T-helper 1 cell treated with Interleukin-12 subunit alpha and Interleukin-12 subunit beta and Interleukin-4 antibody, amounts not matched to agents 30 μg/mL and 1 μg/mL, for 36 hours (primary cell): ENCODE measurements at regions not wholly inside any gene's neighbourhood (a gene's known extent, or its start where the extent isn't known, plus 50 kb on each side); places are given as distances from the start of the nearest gene placed in this dataset.

Experiments used
- H3K27ac Mint-ChIP-seq: one replicate; pipeline ENCODE4 v1.8.0; 2021; ENCODE audit warnings: mild to moderate bottlenecking, mixed read lengths
- H3K27me3 Mint-ChIP-seq: one replicate; pipeline ENCODE4 v1.8.0; 2021; ENCODE audit warnings: low read depth, mixed read lengths
- H3K36me3 Mint-ChIP-seq: one replicate; pipeline ENCODE4 v1.8.0; 2021; ENCODE audit warnings: low read depth, mixed read lengths
- H3K4me1 Mint-ChIP-seq: one replicate; pipeline ENCODE4 v1.8.0; 2021; ENCODE audit warnings: low read depth, mixed read lengths
- H3K4me3 Mint-ChIP-seq: one replicate; pipeline ENCODE4 v1.8.0; 2021; ENCODE audit warnings: mild to moderate bottlenecking, moderate library complexity, mixed read lengths
- H3K9me3 Mint-ChIP-seq: one replicate; pipeline ENCODE4 v1.8.0; 2021; ENCODE audit warnings: mixed read lengths

GRCh38 chr11:130587658-130588057 lies 139.2 kb downstream of the ADAMTS15 start:
- no peak overlapping the region for H3K4me3 Mint-ChIP-seq
- no peak overlapping the region for H3K27ac Mint-ChIP-seq
- no peaks in the 10 kb centered on the region for H3K9me3 Mint-ChIP-seq
- peaks cover 18% of the 10 kb centered on the region for H3K27me3 Mint-ChIP-seq
- no peaks in the 10 kb centered on the region for H3K4me1 Mint-ChIP-seq
- no peaks in the 10 kb centered on the region for H3K36me3 Mint-ChIP-seq

- Mint-ChIP-seq H3K36me3 (no peaks in the 10 kb centered on the region), H3K4me1 (no peaks in the 10 kb centered on the region), H3K4me3 (no peak overlapping the region), H3K27ac (no peak overlapping the region), H3K9me3 (no peaks in the 10 kb centered on the region), H3K27me3 (peaks cover 13% of the 10 kb centered on the region)
These were observed 140.0 kb downstream of the ADAMTS15 start for GRCh38 chr11:130588471-130588870.

- Mint-ChIP-seq H3K4me1 (no peaks in the 10 kb centered on the region), H3K27ac (no peak overlapping the region), H3K36me3 (no peaks in the 10 kb centered on the region), H3K4me3 (no peak overlapping the region), H3K9me3 (no peaks in the 10 kb centered on the region), H3K27me3 (peaks cover 10% of the 10 kb centered on the region)
These were observed 143.6 kb downstream of the ADAMTS15 start for GRCh38 chr11:130592056-130592455.

- Mint-ChIP-seq H3K27ac (no peak overlapping the region), H3K4me3 (no peak overlapping the region), H3K36me3 (no peaks in the 10 kb centered on the region), H3K9me3 (no peaks in the 10 kb centered on the region), H3K4me1 (no peaks in the 10 kb centered on the region), H3K27me3 (peaks cover 10% of the 10 kb centered on the region)
These were observed 144.6 kb downstream of the ADAMTS15 start for GRCh38 chr11:130593064-130593463.

GRCh38 chr11:130598433-130598832 lies 150.0 kb downstream of the ADAMTS15 start:
- Mint-ChIP-seq H3K4me3 (no peak overlapping the region), H3K36me3 (no peaks in the 10 kb centered on the region), H3K9me3 (no peaks in the 10 kb centered on the region), H3K27me3 (no peaks in the 10 kb centered on the region), H3K4me1 (no peaks in the 10 kb centered on the region), H3K27ac (no peak overlapping the region)

GRCh38 chr11:130599073-130599654 lies 150.7 kb downstream of the ADAMTS15 start:
- Mint-ChIP-seq H3K27ac (no peak overlapping the region), H3K36me3 (no peaks in the 10 kb centered on the region), H3K4me3 (no peak overlapping the region), H3K9me3 (no peaks in the 10 kb centered on the region), H3K4me1 (no peaks in the 10 kb centered on the region), H3K27me3 (no peaks in the 10 kb centered on the region)

- no peak overlapping the region for H3K4me3 Mint-ChIP-seq
- H3K9me3 Mint-ChIP-seq, result no peaks in the 10 kb centered on the region
- H3K27ac Mint-ChIP-seq, result no peak overlapping the region
- no peaks in the 10 kb centered on the region for H3K36me3 Mint-ChIP-seq
- no peaks in the 10 kb centered on the region for H3K4me1 Mint-ChIP-seq
- H3K27me3 Mint-ChIP-seq, result peaks cover 3% of the 10 kb centered on the region
These were observed 151.7 kb downstream of the ADAMTS15 start for GRCh38 chr11:130600139-130600538.

GRCh38 chr11:130600616-130601015 lies 152.2 kb downstream of the ADAMTS15 start:
- no peak overlapping the region for H3K4me3 Mint-ChIP-seq
- H3K36me3 Mint-ChIP-seq, result no peaks in the 10 kb centered on the region
- no peaks in the 10 kb centered on the region for H3K9me3 Mint-ChIP-seq
- H3K27me3 Mint-ChIP-seq, result peaks cover 3% of the 10 kb centered on the region
- H3K27ac Mint-ChIP-seq, result no peak overlapping the region
- no peaks in the 10 kb centered on the region for H3K4me1 Mint-ChIP-seq

GRCh38 chr11:130601141-130601540 lies 152.7 kb downstream of the ADAMTS15 start:
- Mint-ChIP-seq H3K4me1 (no peaks in the 10 kb centered on the region), H3K4me3 (no peak overlapping the region), H3K36me3 (no peaks in the 10 kb centered on the region), H3K27me3 (peaks cover 3% of the 10 kb centered on the region), H3K9me3 (no peaks in the 10 kb centered on the region), H3K27ac (no peak overlapping the region)

GRCh38 chr11:130601764-130602460 lies 153.5 kb downstream of the ADAMTS15 start:
- Mint-ChIP-seq H3K27me3 (peaks cover 3% of the 10 kb centered on the region), H3K27ac (no peak overlapping the region), H3K9me3 (no peaks in the 10 kb centered on the region), H3K36me3 (no peaks in the 10 kb centered on the region), H3K4me3 (no peak overlapping the region), H3K4me1 (no peaks in the 10 kb centered on the region)

- Mint-ChIP-seq H3K27me3 (peaks cover 3% of the 10 kb centered on the region), H3K27ac (no peak overlapping the region), H3K36me3 (no peaks in the 10 kb centered on the region), H3K4me3 (no peak overlapping the region), H3K4me1 (no peaks in the 10 kb centered on the region), H3K9me3 (no peaks in the 10 kb centered on the region)
These were observed 154.3 kb downstream of the ADAMTS15 start for GRCh38 chr11:130602641-130603334.

GRCh38 chr11:130603335-130603906 lies 155.0 kb downstream of the ADAMTS15 start:
- Mint-ChIP-seq H3K36me3 (no peaks in the 10 kb centered on the region), H3K4me3 (no peak overlapping the region), H3K9me3 (no peaks in the 10 kb centered on the region), H3K27ac (no peak overlapping the region), H3K4me1 (no peaks in the 10 kb centered on the region), H3K27me3 (peaks cover 3% of the 10 kb centered on the region)

- Mint-ChIP-seq H3K36me3 (no peaks in the 10 kb centered on the region), H3K27me3 (peaks cover 3% of the 10 kb centered on the region), H3K4me1 (no peaks in the 10 kb centered on the region), H3K9me3 (no peaks in the 10 kb centered on the region), H3K4me3 (no peak overlapping the region), H3K27ac (no peak overlapping the region)
These were observed 156.2 kb downstream of the ADAMTS15 start for GRCh38 chr11:130604606-130605005.

GRCh38 chr11:130606178-130606577 lies 157.7 kb downstream of the ADAMTS15 start:
- Mint-ChIP-seq H3K9me3 (no peaks in the 10 kb centered on the region), H3K27ac (no peak overlapping the region), H3K4me1 (no peaks in the 10 kb centered on the region), H3K4me3 (no peak overlapping the region), H3K27me3 (peaks cover 3% of the 10 kb centered on the region), H3K36me3 (no peaks in the 10 kb centered on the region)
